CD4-positive, CD25-positive, alpha-beta regulatory T cell (primary cell): ENCODE measurements at regions not wholly inside any gene's neighbourhood (a gene's known extent, or its start where the extent isn't known, plus 50 kb on each side); places are given as distances from the start of the nearest gene placed in this dataset.

Experiments used
- ATAC-seq, 2 donors: fragments of 150-1000 bp; cut with Tn5 transposase; one replicate each; pipeline ENCODE4 v1.10.0; 2021; ENCODE audit warnings: low read depth in 2 of 2, moderate number of reproducible peaks in 2 of 2, moderate library complexity in 1 of 2
- DNase-seq, 3 donors: peaks; one replicate each; pipeline versions ENCODE4 v3.0.0 to v3.0.0-alpha.2; 2012 to 2022; ENCODE audit warnings: mixed read lengths in 1 of 3
- H3K27ac ChIP-seq: one replicate; pipeline ENCODE4 v1.7.0; 2013; ENCODE audit warnings: mild to moderate bottlenecking, low read length; ENCODE audit not compliant: insufficient read depth, poor library complexity, severe bottlenecking
- H3K27me3 ChIP-seq: one replicate; pipeline ENCODE4 v1.7.0; 2013; ENCODE audit warnings: low read length; ENCODE audit not compliant: control insufficient read depth, insufficient read depth
- H3K36me3 ChIP-seq: one replicate; pipeline ENCODE4 v1.7.0; 2013; ENCODE audit warnings: mild to moderate bottlenecking, low read length, moderate library complexity; ENCODE audit not compliant: control insufficient read depth, insufficient read depth
- H3K4me1 ChIP-seq: 2 replicates; pipeline ENCODE4 v1.7.0; 2013; ENCODE audit warnings: mild to moderate bottlenecking, low read length; ENCODE audit not compliant: insufficient read depth, control insufficient read depth, poor library complexity, severe bottlenecking
- H3K4me3 ChIP-seq: one replicate; pipeline ENCODE4 v1.7.0; 2013; ENCODE audit warnings: low read depth, mild to moderate bottlenecking, low read length, moderate library complexity
- H3K9me3 ChIP-seq, 2 experiments: 1 replicate in 1 of 2; 2 replicates in 1 of 2; pipeline ENCODE4 v1.7.0; 2013; ENCODE audit warnings: low read length in 2 of 2, mild to moderate bottlenecking in 1 of 2, moderate library complexity in 1 of 2; ENCODE audit not compliant: control insufficient read depth in 2 of 2
- H3K27ac Mint-ChIP-seq, 3 donors: one replicate each; pipeline ENCODE4 v1.8.0; 2020 to 2022; ENCODE audit warnings: mild to moderate bottlenecking in 3 of 3, mixed read lengths in 3 of 3, moderate library complexity in 2 of 3
- H3K27me3 Mint-ChIP-seq: one replicate; pipeline ENCODE4 v1.8.0; 2022; ENCODE audit warnings: mild to moderate bottlenecking, mixed read lengths
- H3K36me3 Mint-ChIP-seq: one replicate; pipeline ENCODE4 v1.8.0; 2020; ENCODE audit warnings: mixed read lengths
- H3K4me1 Mint-ChIP-seq, 4 donors: one replicate each; pipeline ENCODE4 v1.8.0; 2020 to 2022; ENCODE audit warnings: mixed read lengths in 4 of 4, mild to moderate bottlenecking in 1 of 4
- H3K4me3 Mint-ChIP-seq, 4 donors: one replicate each; pipeline ENCODE4 v1.8.0; 2020 to 2022; ENCODE audit warnings: mild to moderate bottlenecking in 4 of 4, mixed read lengths in 4 of 4, moderate library complexity in 3 of 4
- H3K9me3 Mint-ChIP-seq, 7 donors: one replicate each; pipeline ENCODE4 v1.8.0; 2020 to 2022; ENCODE audit warnings: mixed read lengths in 7 of 7, mild to moderate bottlenecking in 3 of 7, moderate library complexity in 2 of 7

GRCh38 chr6:3517350-3517749 is 60.5 kb upstream of the SLC22A23 start:
- Histone ChIP-seq H3K4me1 (no peaks in the 10 kb centered on the region), H3K27me3 (peaks cover 2% of the 10 kb centered on the region), H3K4me3 (no peak overlapping the region), H3K9me3 (no peaks in the 10 kb centered on the region), H3K36me3 (no peaks in the 10 kb centered on the region), H3K27ac (no peak overlapping the region)
- no peaks in the 10 kb centered on the region for H3K27me3 Mint-ChIP-seq
- peaks cover 0 to 3% (median 0%) of the 10 kb centered on the region in 7 donors for H3K9me3 Mint-ChIP-seq
- DNase-seq = no peak
- H3K36me3 Mint-ChIP-seq = no peaks in the 10 kb centered on the region
- ATAC-seq = no peak
- H3K4me3 Mint-ChIP-seq = no peak overlapping the region
- H3K27ac Mint-ChIP-seq = no peak overlapping the region
- H3K4me1 Mint-ChIP-seq = no peaks in the 10 kb centered on the region

- Mint-ChIP-seq H3K9me3 (peaks cover 0 to 3% (median 0%) of the 10 kb centered on the region in 7 donors), H3K36me3 (no peaks in the 10 kb centered on the region), H3K4me3 (no peak overlapping the region), H3K27ac (no peak overlapping the region), H3K27me3 (peaks cover under 1% of the 10 kb centered on the region), H3K4me1 (no peaks in the 10 kb centered on the region)
- no peaks in the 10 kb centered on the region for H3K4me1 ChIP-seq
- H3K27ac ChIP-seq = no peak overlapping the region
- ATAC-seq (no peak), DNase-seq (no peak)
- H3K27me3 ChIP-seq = peaks cover 2% of the 10 kb centered on the region
- H3K9me3 ChIP-seq = no peaks in the 10 kb centered on the region
- no peak overlapping the region for H3K4me3 ChIP-seq
- H3K36me3 ChIP-seq = no peaks in the 10 kb centered on the region
Measured at GRCh38 chr6:3516092-3516491, 59.2 kb upstream of the SLC22A23 start.

- H3K9me3 ChIP-seq = no peaks in the 10 kb centered on the region
- peaks cover 0 to 5% (median 0%) of the 10 kb centered on the region in 7 donors for H3K9me3 Mint-ChIP-seq
- no peaks in the 10 kb centered on the region for H3K36me3 Mint-ChIP-seq
Measured at GRCh38 chr6:3515669-3516068, 58.8 kb upstream of the SLC22A23 start.

GRCh38 chr6:3513416-3513815 is 56.6 kb upstream of the SLC22A23 start:
- H3K4me1 Mint-ChIP-seq = no peaks in the 10 kb centered on the region
- no peak overlapping the region for H3K27ac Mint-ChIP-seq
- Histone ChIP-seq H3K4me3 (no peak overlapping the region), H3K9me3 (no peaks in the 10 kb centered on the region), H3K4me1 (no peaks in the 10 kb centered on the region), H3K36me3 (no peaks in the 10 kb centered on the region), H3K27me3 (no peaks in the 10 kb centered on the region), H3K27ac (no peak overlapping the region)
- DNase-seq (no peak), ATAC-seq (no peak)
- no peak overlapping the region for H3K4me3 Mint-ChIP-seq
- peaks cover 0 to 5% (median 0%) of the 10 kb centered on the region in 7 donors for H3K9me3 Mint-ChIP-seq
- peaks cover 13% of the 10 kb centered on the region for H3K27me3 Mint-ChIP-seq
- no peaks in the 10 kb centered on the region for H3K36me3 Mint-ChIP-seq

More at GRCh38 chr6:3515669-3516068, 58.8 kb upstream of the SLC22A23 start:
- Mint-ChIP-seq H3K27ac (no peak overlapping the region), H3K27me3 (peaks cover 5% of the 10 kb centered on the region), H3K4me3 (no peak overlapping the region), H3K4me1 (no peaks in the 10 kb centered on the region)
- no peak overlapping the region for H3K4me3 ChIP-seq
- H3K27me3 ChIP-seq = peaks cover 1% of the 10 kb centered on the region
- no peaks in the 10 kb centered on the region for H3K36me3 ChIP-seq
- no peaks in the 10 kb centered on the region for H3K4me1 ChIP-seq
- ATAC-seq (no peak), DNase-seq (no peak)
- no peak overlapping the region for H3K27ac ChIP-seq

GRCh38 chr6:3512832-3513231 is 56.0 kb upstream of the SLC22A23 start:
- H3K36me3 Mint-ChIP-seq = no peaks in the 10 kb centered on the region
- H3K27me3 Mint-ChIP-seq = peaks cover 13% of the 10 kb centered on the region
- no peak overlapping the region for H3K27ac Mint-ChIP-seq
- ATAC-seq = no peak
- H3K4me1 Mint-ChIP-seq = no peaks in the 10 kb centered on the region
- Histone ChIP-seq H3K27ac (no peak overlapping the region), H3K9me3 (no peaks in the 10 kb centered on the region), H3K4me3 (no peak overlapping the region), H3K4me1 (no peaks in the 10 kb centered on the region), H3K36me3 (no peaks in the 10 kb centered on the region), H3K27me3 (no peaks in the 10 kb centered on the region)
- H3K9me3 Mint-ChIP-seq = peaks cover 0 to 5% (median 0%) of the 10 kb centered on the region in 7 donors
- DNase-seq = no peak
- no peak overlapping the region for H3K4me3 Mint-ChIP-seq

GRCh38 chr6:3510617-3511016 is 53.8 kb upstream of the SLC22A23 start:
- H3K27ac ChIP-seq = no peak overlapping the region
- Mint-ChIP-seq H3K4me3 (no peak overlapping the region), H3K4me1 (no peaks in the 10 kb centered on the region), H3K27ac (no peak overlapping the region), H3K9me3 (peaks cover 0 to 2% (median 0%) of the 10 kb centered on the region in 7 donors), H3K36me3 (no peaks in the 10 kb centered on the region), H3K27me3 (peaks cover 22% of the 10 kb centered on the region)
- H3K4me3 ChIP-seq = no peak overlapping the region
- no peaks in the 10 kb centered on the region for H3K4me1 ChIP-seq
- H3K27me3 ChIP-seq = no peaks in the 10 kb centered on the region
- H3K36me3 ChIP-seq = no peaks in the 10 kb centered on the region
- ATAC-seq (no peak), DNase-seq (no peak)
- H3K9me3 ChIP-seq = no peaks in the 10 kb centered on the region

- Histone ChIP-seq H3K36me3 (no peaks in the 10 kb centered on the region), H3K27ac (no peak overlapping the region), H3K4me1 (no peaks in the 10 kb centered on the region), H3K9me3 (no peaks in the 10 kb centered on the region), H3K27me3 (no peaks in the 10 kb centered on the region), H3K4me3 (no peak overlapping the region)
- no peak for DNase-seq
- H3K4me3 Mint-ChIP-seq = no peak overlapping the region
- H3K36me3 Mint-ChIP-seq = no peaks in the 10 kb centered on the region
- H3K27ac Mint-ChIP-seq = no peak overlapping the region
- peaks cover 22% of the 10 kb centered on the region for H3K27me3 Mint-ChIP-seq
- peaks cover 0 to 2% (median 0%) of the 10 kb centered on the region in 7 donors for H3K9me3 Mint-ChIP-seq
- no peaks in the 10 kb centered on the region for H3K4me1 Mint-ChIP-seq
- ATAC-seq = no peak
Measured at GRCh38 chr6:3510178-3510577, 53.3 kb upstream of the SLC22A23 start.

GRCh38 chr6:3509336-3509735 is 52.5 kb upstream of the SLC22A23 start:
- Mint-ChIP-seq H3K27me3 (peaks cover 26% of the 10 kb centered on the region), H3K27ac (no peak overlapping the region), H3K4me1 (no peaks in the 10 kb centered on the region), H3K4me3 (no peak overlapping the region), H3K36me3 (no peaks in the 10 kb centered on the region), H3K9me3 (peaks cover 0 to 2% (median 0%) of the 10 kb centered on the region in 7 donors)
- Histone ChIP-seq H3K9me3 (no peaks in the 10 kb centered on the region), H3K4me1 (no peaks in the 10 kb centered on the region), H3K36me3 (no peaks in the 10 kb centered on the region), H3K27ac (no peak overlapping the region), H3K27me3 (no peaks in the 10 kb centered on the region), H3K4me3 (no peak overlapping the region)
- ATAC-seq (no peak), DNase-seq (no peak)
